KG1 (cell line): ENCODE measurements at regions not wholly inside any gene's neighbourhood (a gene's known extent, or its start where the extent isn't known, plus 50 kb on each side); places are given as distances from the start of the nearest gene placed in this dataset.
"Not testable (repeated sequence)": the region's sequence is repeated elsewhere in the genome, so short reads cannot be mapped to it uniquely, and the experiment has no call there.

ENCODE experiments used
- DNase-seq: peaks from one replicate; lab custom pipeline; 2025; lab: John Stamatoyannopoulos, UW

- no peak for DNase-seq
These were observed 111.9 kb upstream of the PPARGC1A start for GRCh38 chr4:24001486-24002329.

- no peak for DNase-seq
These were observed 110.6 kb upstream of the PPARGC1A start for GRCh38 chr4:24000470-24000831.

GRCh38 chr4:23999714-24000469, 110.0 kb upstream of the PPARGC1A start:
- no peak for DNase-seq

GRCh38 chr4:23993373-23993772, 103.5 kb upstream of the PPARGC1A start:
- no peak for DNase-seq

- DNase-seq = no peak
These were observed 101.6 kb upstream of the PPARGC1A start for GRCh38 chr4:23991444-23991843.

- DNase-seq = no peak
These were observed 96.4 kb upstream of the PPARGC1A start for GRCh38 chr4:23986270-23986669.

GRCh38 chr4:23981328-23981727, 91.5 kb upstream of the PPARGC1A start:
- no peak for DNase-seq

GRCh38 chr4:23979534-23979933, 89.7 kb upstream of the PPARGC1A start:
- no peak for DNase-seq

- no peak for DNase-seq
These were observed 88.2 kb upstream of the PPARGC1A start for GRCh38 chr4:23978002-23978401.

- DNase-seq = no peak
These were observed 86.6 kb upstream of the PPARGC1A start for GRCh38 chr4:23976423-23976822.

GRCh38 chr4:23973308-23973855, 83.5 kb upstream of the PPARGC1A start:
- DNase-seq = no peak

GRCh38 chr4:23972805-23973204, 83.0 kb upstream of the PPARGC1A start:
- DNase-seq = no peak

- no peak for DNase-seq
These were observed 82.3 kb upstream of the PPARGC1A start for GRCh38 chr4:23972187-23972586.

- no peak for DNase-seq
These were observed 80.5 kb upstream of the PPARGC1A start for GRCh38 chr4:23970201-23970850.

GRCh38 chr4:23969635-23970145, 79.8 kb upstream of the PPARGC1A start:
- no peak for DNase-seq

- DNase-seq = no peak
These were observed 77.4 kb upstream of the PPARGC1A start for GRCh38 chr4:23967281-23967680.

- DNase-seq = no peak
These were observed 76.9 kb upstream of the PPARGC1A start for GRCh38 chr4:23966725-23967124.

- DNase-seq = no peak
These were observed 72.6 kb upstream of the PPARGC1A start for GRCh38 chr4:23962462-23962861.

- not testable (repeated sequence) for DNase-seq
These were observed 71.5 kb upstream of the PPARGC1A start for GRCh38 chr4:23961395-23961794.

GRCh38 chr4:23959396-23960148, 69.7 kb upstream of the PPARGC1A start:
- DNase-seq = no peak

- no peak for DNase-seq
These were observed 68.9 kb upstream of the PPARGC1A start for GRCh38 chr4:23958749-23959148.

- no peak for DNase-seq
These were observed 67.6 kb upstream of the PPARGC1A start for GRCh38 chr4:23957465-23957864.
